Tibial nerve (tissue), 4 donors: ENCODE measurements at regions not wholly inside any gene's neighbourhood (a gene's known extent, or its start where the extent isn't known, plus 50 kb on each side); places are given as distances from the start of the nearest gene placed in this dataset.

Experiments
- EP300 ChIP-seq, 2 donors: sonication (generic); formaldehyde crosslinking; IDR thresholded peaks; one replicate each; pipeline ENCODE4 v1.6.1; 2017; ENCODE audit warnings: antibody characterized with exemption in 2 of 2, mild to moderate bottlenecking in 1 of 2
- POLR2A ChIP-seq, 2 donors: fragments of 450-650 bp; IDR thresholded peaks; one replicate each; pipeline ENCODE4 v1.6.1; 2017; ENCODE audit warnings: antibody characterized with exemption in 2 of 2, mild to moderate bottlenecking in 2 of 2, moderate library complexity in 2 of 2
- TF ChIP-seq, protein P1 (sequence below), 5 experiments: fragments of 200-600 bp in 3 of 5; fragments of 450-650 bp in 2 of 5; sonication (generic) in 3 of 5; IDR thresholded peaks; one replicate each; pipeline ENCODE4 v1.5.1; 2016 to 2019; ENCODE audit warnings: antibody characterized with exemption in 5 of 5, mild to moderate bottlenecking in 3 of 5, moderate library complexity in 2 of 5

DNA sequence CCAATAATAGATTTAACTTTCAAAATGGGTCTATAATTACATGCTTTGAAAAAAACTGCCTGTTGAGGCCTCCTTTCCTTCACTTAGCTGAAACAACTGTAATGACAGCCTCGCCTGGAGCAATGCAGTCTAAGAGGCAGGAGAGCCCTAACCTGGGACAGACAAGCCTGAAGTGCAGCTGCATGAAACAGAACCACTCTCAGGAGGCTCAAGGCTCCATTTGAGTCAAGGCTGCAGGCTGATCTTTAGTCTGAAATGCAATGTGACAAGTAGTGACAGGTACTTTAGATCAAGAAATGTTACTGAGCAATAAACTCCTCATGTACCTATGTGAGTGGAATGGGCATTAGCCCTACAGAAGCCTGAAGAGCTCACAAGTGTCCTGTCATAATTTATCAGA lies 414.0 kb upstream of the LUZP2 start:
- TF ChIP-seq, protein P1, sequence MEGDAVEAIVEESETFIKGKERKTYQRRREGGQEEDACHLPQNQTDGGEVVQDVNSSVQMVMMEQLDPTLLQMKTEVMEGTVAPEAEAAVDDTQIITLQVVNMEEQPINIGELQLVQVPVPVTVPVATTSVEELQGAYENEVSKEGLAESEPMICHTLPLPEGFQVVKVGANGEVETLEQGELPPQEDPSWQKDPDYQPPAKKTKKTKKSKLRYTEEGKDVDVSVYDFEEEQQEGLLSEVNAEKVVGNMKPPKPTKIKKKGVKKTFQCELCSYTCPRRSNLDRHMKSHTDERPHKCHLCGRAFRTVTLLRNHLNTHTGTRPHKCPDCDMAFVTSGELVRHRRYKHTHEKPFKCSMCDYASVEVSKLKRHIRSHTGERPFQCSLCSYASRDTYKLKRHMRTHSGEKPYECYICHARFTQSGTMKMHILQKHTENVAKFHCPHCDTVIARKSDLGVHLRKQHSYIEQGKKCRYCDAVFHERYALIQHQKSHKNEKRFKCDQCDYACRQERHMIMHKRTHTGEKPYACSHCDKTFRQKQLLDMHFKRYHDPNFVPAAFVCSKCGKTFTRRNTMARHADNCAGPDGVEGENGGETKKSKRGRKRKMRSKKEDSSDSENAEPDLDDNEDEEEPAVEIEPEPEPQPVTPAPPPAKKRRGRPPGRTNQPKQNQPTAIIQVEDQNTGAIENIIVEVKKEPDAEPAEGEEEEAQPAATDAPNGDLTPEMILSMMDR (IDR thresholded peaks at IDR 0.05): no peak
- no peak for TF ChIP-seq POLR2A (IDR thresholded peaks at IDR 0.05)
- TF ChIP-seq EP300 (IDR thresholded peaks at IDR 0.05): no peak
